DOHH2 (cell line): ENCODE measurements at regions not wholly inside any gene's neighbourhood (a gene's known extent, or its start where the extent isn't known, plus 50 kb on each side); places are given as distances from the start of the nearest gene placed in this dataset.

ENCODE experiments used
- H3F3A ChIP-seq: fragments of 200-600 bp; sonication (generic), shearing (Covaris generic); 2 replicates; pipeline ENCODE4 v1.6.0; 2016; ENCODE audit warnings: antibody characterized with exemption, mild to moderate bottlenecking; ENCODE audit not compliant: control insufficient read depth, insufficient read depth
- H3K27ac ChIP-seq: fragments of 200-600 bp; sonication (generic); 2 replicates; pipeline ENCODE4 v1.5.1; 2014; ENCODE audit warnings: low read depth, mild to moderate bottlenecking, low read length, moderate library complexity
- H3K27me3 ChIP-seq: fragments of 200-600 bp; sonication (generic); 2 replicates; pipeline ENCODE4 v1.6.1; 2014; ENCODE audit warnings: mild to moderate bottlenecking, low read length, mixed read lengths; ENCODE audit not compliant: control insufficient read depth
- H3K36me3 ChIP-seq: fragments of 200-600 bp; sonication (generic); 2 replicates; pipeline ENCODE4 v1.6.1; 2014; ENCODE audit warnings: mild to moderate bottlenecking, low read length, moderate library complexity, mixed read lengths; ENCODE audit not compliant: control insufficient read depth
- H3K4me1 ChIP-seq: fragments of 200-600 bp; sonication (generic); 2 replicates; pipeline ENCODE4 v1.6.1; 2014; ENCODE audit warnings: mild to moderate bottlenecking, low read length, mixed read lengths; ENCODE audit not compliant: control insufficient read depth
- H3K4me2 ChIP-seq: fragments of 200-600 bp; sonication (generic); 2 replicates; pipeline ENCODE4 v1.6.0; 2014; ENCODE audit warnings: mild to moderate bottlenecking, low read length, moderate library complexity
- H3K4me3 ChIP-seq: fragments of 200-600 bp; sonication (generic); 2 replicates; pipeline ENCODE4 v1.5.1; 2014; ENCODE audit warnings: mild to moderate bottlenecking, low read length, mixed read lengths
- H3K79me2 ChIP-seq: fragments of 200-600 bp; sonication (generic); 2 replicates; pipeline ENCODE4 v1.6.1; 2014; ENCODE audit warnings: mild to moderate bottlenecking, low read length, mixed read lengths; ENCODE audit not compliant: control insufficient read depth
- H3K9me2 ChIP-seq: fragments of 200-600 bp; sonication (generic); replicated peaks from 2 replicates; pipeline ENCODE4 v1.6.1; 2014; ENCODE audit warnings: mild to moderate bottlenecking, low read length, mixed read lengths; ENCODE audit not compliant: control insufficient read depth
- H3K9me3 ChIP-seq: fragments of 200-600 bp; sonication (generic); 2 replicates; pipeline ENCODE4 v1.6.1; 2014; ENCODE audit warnings: antibody characterized with exemption, low read length, mixed read lengths; ENCODE audit not compliant: control insufficient read depth, insufficient read depth
- H4K20me1 ChIP-seq: fragments of 200-600 bp; sonication (generic); 2 replicates; pipeline ENCODE4 v1.6.0; 2014; ENCODE audit warnings: low read depth, mild to moderate bottlenecking, antibody characterized with exemption, low read length, moderate library complexity; ENCODE audit not compliant: control insufficient read depth, insufficient read depth
- EZH2phosphoT487 ChIP-seq: fragments of 200-600 bp; sonication (generic); IDR thresholded peaks from 2 replicates; pipeline ENCODE4 v1.6.1; 2017; ENCODE audit warnings: borderline replicate concordance, mild to moderate bottlenecking, antibody characterized with exemption, low read length, moderate library complexity, mixed read lengths
- TF ChIP-seq, protein P1 (sequence below): fragments of 200-600 bp; sonication (generic); IDR thresholded peaks from one replicate; pipeline ENCODE4 v1.5.1; 2014; ENCODE audit warnings: antibody characterized with exemption, mild to moderate bottlenecking, low read depth, low read length; ENCODE audit not compliant: poor library complexity, severe bottlenecking

DNA sequence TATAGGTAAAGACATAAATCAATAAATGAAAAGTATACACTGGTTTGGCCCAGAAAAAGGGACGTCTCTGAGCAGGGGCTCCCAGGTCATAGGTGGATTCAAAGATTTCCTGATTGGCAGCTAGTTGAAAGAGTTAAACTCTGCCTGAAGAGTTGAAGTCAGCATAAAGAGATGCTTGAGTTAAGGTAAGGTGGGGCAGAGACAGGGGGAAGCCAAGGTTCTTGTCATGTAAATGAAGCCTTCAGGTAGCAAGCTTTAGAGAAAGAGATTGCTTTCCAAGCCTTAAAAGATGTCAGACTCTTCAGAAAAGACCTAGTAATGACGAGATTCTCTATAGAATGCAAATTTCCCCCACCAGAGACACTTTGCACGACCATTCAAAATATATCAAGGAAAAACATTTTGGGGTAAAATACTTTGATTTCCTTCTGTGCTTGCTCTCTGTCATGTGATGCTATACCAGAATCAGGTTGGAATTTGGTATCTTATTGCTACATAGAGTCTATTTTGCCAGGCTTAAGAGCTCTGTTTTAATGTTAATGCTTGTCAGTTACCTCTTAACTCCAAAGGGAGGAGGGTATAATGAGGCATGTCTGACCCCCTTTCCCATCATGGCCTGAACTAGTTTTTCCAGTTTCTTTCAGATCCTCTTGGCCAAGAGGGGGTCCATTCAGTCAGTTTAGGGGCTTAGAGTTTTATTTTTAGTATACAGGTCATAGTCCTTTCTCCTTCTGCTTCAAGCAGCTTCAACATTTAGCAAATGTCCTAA lies 429.6 kb downstream of the ADRA2A start:
- no peak for TF ChIP-seq EZH2phosphoT487
- TF ChIP-seq, protein P1, sequence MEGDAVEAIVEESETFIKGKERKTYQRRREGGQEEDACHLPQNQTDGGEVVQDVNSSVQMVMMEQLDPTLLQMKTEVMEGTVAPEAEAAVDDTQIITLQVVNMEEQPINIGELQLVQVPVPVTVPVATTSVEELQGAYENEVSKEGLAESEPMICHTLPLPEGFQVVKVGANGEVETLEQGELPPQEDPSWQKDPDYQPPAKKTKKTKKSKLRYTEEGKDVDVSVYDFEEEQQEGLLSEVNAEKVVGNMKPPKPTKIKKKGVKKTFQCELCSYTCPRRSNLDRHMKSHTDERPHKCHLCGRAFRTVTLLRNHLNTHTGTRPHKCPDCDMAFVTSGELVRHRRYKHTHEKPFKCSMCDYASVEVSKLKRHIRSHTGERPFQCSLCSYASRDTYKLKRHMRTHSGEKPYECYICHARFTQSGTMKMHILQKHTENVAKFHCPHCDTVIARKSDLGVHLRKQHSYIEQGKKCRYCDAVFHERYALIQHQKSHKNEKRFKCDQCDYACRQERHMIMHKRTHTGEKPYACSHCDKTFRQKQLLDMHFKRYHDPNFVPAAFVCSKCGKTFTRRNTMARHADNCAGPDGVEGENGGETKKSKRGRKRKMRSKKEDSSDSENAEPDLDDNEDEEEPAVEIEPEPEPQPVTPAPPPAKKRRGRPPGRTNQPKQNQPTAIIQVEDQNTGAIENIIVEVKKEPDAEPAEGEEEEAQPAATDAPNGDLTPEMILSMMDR: no peak
- Histone ChIP-seq H3K9me3 (no peaks in the 10 kb centered on the region), H3K4me3 (no peak overlapping the region), H3K9me2 (no peaks in the 10 kb centered on the region; the same call in 1 of the 2 replicates), H3K27me3 (no peaks in the 10 kb centered on the region), H4K20me1 (no peaks in the 10 kb centered on the region), H3K4me2 (no peak overlapping the region), H3K36me3 (no peaks in the 10 kb centered on the region), H3K79me2 (no peaks in the 10 kb centered on the region), H3K27ac (no peak overlapping the region), H3F3A (no peaks in the 10 kb centered on the region), H3K4me1 (no peaks in the 10 kb centered on the region)

DNA sequence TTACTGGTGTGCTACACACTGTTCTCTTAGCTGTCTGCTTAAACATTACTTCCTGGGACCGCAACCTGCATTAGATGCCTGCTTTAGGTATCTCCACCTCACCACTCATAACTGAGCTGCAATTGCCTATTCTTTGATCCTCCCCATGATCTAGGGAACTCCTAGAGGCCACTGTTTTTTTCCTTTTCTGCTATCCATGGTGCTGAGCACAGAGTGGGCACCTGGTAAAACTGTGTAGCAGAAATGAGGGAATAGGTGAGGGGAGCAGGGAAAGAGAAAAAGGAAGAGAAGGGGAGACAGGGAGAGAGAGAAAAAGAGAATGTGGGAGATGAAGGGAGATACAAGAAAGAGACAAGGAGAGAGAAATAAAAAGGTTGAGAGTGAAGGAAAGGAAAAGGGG lies 434.9 kb downstream of the ADRA2A start:
- Histone ChIP-seq H3K27ac (no peak overlapping the region), H3K4me3 (no peak overlapping the region), H3K4me1 (no peaks in the 10 kb centered on the region), H3K79me2 (no peaks in the 10 kb centered on the region), H3K4me2 (no peak overlapping the region), H3K9me2 (no peaks in the 10 kb centered on the region; the same call in 1 of the 2 replicates), H3K9me3 (no peaks in the 10 kb centered on the region), H3F3A (no peaks in the 10 kb centered on the region), H3K27me3 (no peaks in the 10 kb centered on the region), H3K36me3 (no peaks in the 10 kb centered on the region), H4K20me1 (no peaks in the 10 kb centered on the region)
- no peak for TF ChIP-seq EZH2phosphoT487
- TF ChIP-seq, protein P1: no peak

DNA sequence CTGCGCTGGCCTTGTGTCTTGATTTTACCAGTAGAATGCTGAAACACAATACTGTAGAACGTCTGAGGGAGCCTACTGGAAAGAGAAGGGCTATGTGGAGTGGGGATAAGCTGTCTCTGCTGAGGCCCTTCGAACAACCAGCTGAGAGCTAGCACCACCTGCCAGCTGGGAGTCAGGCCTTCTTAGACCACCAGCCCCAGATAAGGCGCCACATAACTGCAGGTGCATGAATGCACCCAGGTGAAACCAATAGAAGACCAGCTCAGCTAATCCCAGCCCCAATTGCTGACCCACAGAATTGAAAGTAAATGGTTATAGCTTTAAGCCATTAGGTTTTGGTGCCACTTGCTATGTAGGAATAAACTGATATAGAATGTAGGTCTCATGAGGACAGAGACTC lies 438.4 kb downstream of the ADRA2A start:
- Histone ChIP-seq H3K4me1 (no peaks in the 10 kb centered on the region), H3F3A (no peaks in the 10 kb centered on the region), H3K9me3 (no peaks in the 10 kb centered on the region), H3K4me3 (no peak overlapping the region), H3K36me3 (no peaks in the 10 kb centered on the region), H3K27ac (no peak overlapping the region), H3K27me3 (no peaks in the 10 kb centered on the region), H3K9me2 (no peaks in the 10 kb centered on the region; the same call in 1 of the 2 replicates), H4K20me1 (no peaks in the 10 kb centered on the region), H3K79me2 (no peaks in the 10 kb centered on the region), H3K4me2 (no peak overlapping the region)
- no peak for TF ChIP-seq EZH2phosphoT487
- TF ChIP-seq, protein P1: no peak
